ENCODE measurements at regions not wholly inside any gene's neighbourhood (a gene's known extent, or its start where the extent isn't known, plus 50 kb on each side); places are given as distances from the start of the nearest gene placed in this dataset.

GRCh38 chr10:84076540-84077195 is 62.6 kb upstream of the GHITM start:
- Histone ChIP-seq H3K27ac (ENCODE audit: low read depth, low read length, poor library complexity, severe bottlenecking) (no peak overlapping the region), H3K9ac (ENCODE audit: low read length) (no peak overlapping the region), H3K4me3 (ENCODE audit: low read depth, low read length, poor library complexity, severe bottlenecking) (no peak overlapping the region), H3K36me3 (ENCODE audit: insufficient read depth, low read length) (no peaks in the 10 kb centered on the region), H3K27me3 (ENCODE audit: insufficient read depth, low read length) (no peaks in the 10 kb centered on the region), H4K20me1 (ENCODE audit: insufficient read depth, low read length) (no peaks in the 10 kb centered on the region), H3K79me2 (ENCODE audit: insufficient read depth, low read length) (no peaks in the 10 kb centered on the region), H3K4me2 (ENCODE audit: low read length) (no peak overlapping the region), H3F3A (ENCODE audit: insufficient read depth, low read length) (no peaks in the 10 kb centered on the region), H3K9me3 (ENCODE audit: low read length) (no peaks in the 10 kb centered on the region), H2AFZ (ENCODE audit: low read length) (no peak overlapping the region), H3K9me2 (ENCODE audit: low read depth, low read length) (no peaks in the 10 kb centered on the region), H3K4me1 (ENCODE audit: insufficient read depth, low read length, severe bottlenecking) (no peaks in the 10 kb centered on the region)
- TF ChIP-seq EZH2 (IDR thresholded peaks at IDR 0.05; ENCODE audit: borderline replicate concordance, low read length): no peak
- peak; percentile 57 for TF ChIP-seq CTCF (IDR thresholded peaks at IDR 0.05; ENCODE audit: low read length)

- Histone ChIP-seq H3K36me3 (ENCODE audit: insufficient read depth, low read length) (no peaks in the 10 kb centered on the region), H3K9me2 (ENCODE audit: low read depth, low read length) (no peaks in the 10 kb centered on the region), H3K4me3 (ENCODE audit: low read depth, low read length, poor library complexity, severe bottlenecking) (no peak overlapping the region), H3K27me3 (ENCODE audit: insufficient read depth, low read length) (no peaks in the 10 kb centered on the region), H3K4me2 (ENCODE audit: low read length) (no peak overlapping the region), H3K9ac (ENCODE audit: low read length) (no peak overlapping the region), H3K79me2 (ENCODE audit: insufficient read depth, low read length) (no peaks in the 10 kb centered on the region), H3F3A (ENCODE audit: insufficient read depth, low read length) (no peaks in the 10 kb centered on the region), H2AFZ (ENCODE audit: low read length) (no peak overlapping the region), H3K27ac (ENCODE audit: low read depth, low read length, poor library complexity, severe bottlenecking) (no peak overlapping the region), H3K9me3 (ENCODE audit: low read length) (no peaks in the 10 kb centered on the region), H3K4me1 (ENCODE audit: insufficient read depth, low read length, severe bottlenecking) (no peaks in the 10 kb centered on the region), H4K20me1 (ENCODE audit: insufficient read depth, low read length) (no peaks in the 10 kb centered on the region)
- TF ChIP-seq CTCF (IDR thresholded peaks at IDR 0.05; ENCODE audit: low read length): no peak
- no peak for TF ChIP-seq EZH2 (IDR thresholded peaks at IDR 0.05; ENCODE audit: borderline replicate concordance, low read length)
Measured at GRCh38 chr10:84077768-84078167, 61.5 kb upstream of the GHITM start.

GRCh38 chr10:84078771-84079170 is 60.5 kb upstream of the GHITM start:
- Histone ChIP-seq H3K27ac (ENCODE audit: low read depth, low read length, poor library complexity, severe bottlenecking) (no peak overlapping the region), H3K4me3 (ENCODE audit: low read depth, low read length, poor library complexity, severe bottlenecking) (no peak overlapping the region), H3K36me3 (ENCODE audit: insufficient read depth, low read length) (no peaks in the 10 kb centered on the region), H2AFZ (ENCODE audit: low read length) (no peak overlapping the region), H3K79me2 (ENCODE audit: insufficient read depth, low read length) (no peaks in the 10 kb centered on the region), H3K27me3 (ENCODE audit: insufficient read depth, low read length) (no peaks in the 10 kb centered on the region), H3F3A (ENCODE audit: insufficient read depth, low read length) (no peaks in the 10 kb centered on the region), H3K9me3 (ENCODE audit: low read length) (no peaks in the 10 kb centered on the region), H3K4me1 (ENCODE audit: insufficient read depth, low read length, severe bottlenecking) (no peaks in the 10 kb centered on the region), H3K9ac (ENCODE audit: low read length) (no peak overlapping the region), H3K9me2 (ENCODE audit: low read depth, low read length) (no peaks in the 10 kb centered on the region), H3K4me2 (ENCODE audit: low read length) (no peak overlapping the region), H4K20me1 (ENCODE audit: insufficient read depth, low read length) (no peaks in the 10 kb centered on the region)
- TF ChIP-seq CTCF (IDR thresholded peaks at IDR 0.05; ENCODE audit: low read length) (no peak), EZH2 (IDR thresholded peaks at IDR 0.05; ENCODE audit: borderline replicate concordance, low read length) (no peak)

All from OCI-LY1 (cell line).